ENCODE measurements at regions not wholly inside any gene's neighbourhood (a gene's known extent, or its start where the extent isn't known, plus 50 kb on each side); places are given as distances from the start of the nearest gene placed in this dataset.

- FAIRE-seq: no peak
Measured at GRCh38 chr20:61135266-61135665, 116.8 kb upstream of the CDH4 start.

GRCh38 chr20:61135968-61136367 is 116.1 kb upstream of the CDH4 start:
- no peak for FAIRE-seq

- FAIRE-seq: no peak
Measured at GRCh38 chr20:61138566-61138965, 113.5 kb upstream of the CDH4 start.

GRCh38 chr20:61139031-61139430 is 113.0 kb upstream of the CDH4 start:
- FAIRE-seq: no peak

GRCh38 chr20:61140576-61140975 is 111.5 kb upstream of the CDH4 start:
- FAIRE-seq: no peak

GRCh38 chr20:61146023-61146422 is 106.0 kb upstream of the CDH4 start:
- FAIRE-seq: no peak

GRCh38 chr20:61149636-61150035 is 102.4 kb upstream of the CDH4 start:
- FAIRE-seq: no peak

GRCh38 chr20:61157301-61157700 is 94.8 kb upstream of the CDH4 start:
- no peak for FAIRE-seq

- FAIRE-seq: no peak
Measured at GRCh38 chr20:61159957-61160686, 91.9 kb upstream of the CDH4 start.

- FAIRE-seq: no peak
Measured at GRCh38 chr20:61161726-61162390, 90.2 kb upstream of the CDH4 start.

GRCh38 chr20:61162451-61162850 is 89.6 kb upstream of the CDH4 start:
- no peak for FAIRE-seq

- FAIRE-seq: no peak
Measured at GRCh38 chr20:61163031-61163430, 89.0 kb upstream of the CDH4 start.

GRCh38 chr20:61166324-61166723 is 85.7 kb upstream of the CDH4 start:
- no peak for FAIRE-seq

GRCh38 chr20:61168605-61169004 is 83.5 kb upstream of the CDH4 start:
- FAIRE-seq: no peak

GRCh38 chr20:61169874-61170273 is 82.2 kb upstream of the CDH4 start:
- no peak for FAIRE-seq

- FAIRE-seq: no peak
Measured at GRCh38 chr20:61170496-61171320, 81.4 kb upstream of the CDH4 start.

GRCh38 chr20:61173267-61173666 is 78.8 kb upstream of the CDH4 start:
- FAIRE-seq: no peak

- no peak for FAIRE-seq
Measured at GRCh38 chr20:61173961-61174725, 77.9 kb upstream of the CDH4 start.

- FAIRE-seq: no peak
Measured at GRCh38 chr20:61176874-61177273, 75.2 kb upstream of the CDH4 start.

- no peak for FAIRE-seq
Measured at GRCh38 chr20:61178551-61179071, 73.5 kb upstream of the CDH4 start.

- FAIRE-seq: no peak
Measured at GRCh38 chr20:61184194-61184593, 67.9 kb upstream of the CDH4 start.

GRCh38 chr20:61185181-61185580 is 66.9 kb upstream of the CDH4 start:
- no peak for FAIRE-seq
